ENCODE measurements at regions not wholly inside any gene's neighbourhood (a gene's known extent, or its start where the extent isn't known, plus 50 kb on each side); places are given as distances from the start of the nearest gene placed in this dataset.

DNA sequence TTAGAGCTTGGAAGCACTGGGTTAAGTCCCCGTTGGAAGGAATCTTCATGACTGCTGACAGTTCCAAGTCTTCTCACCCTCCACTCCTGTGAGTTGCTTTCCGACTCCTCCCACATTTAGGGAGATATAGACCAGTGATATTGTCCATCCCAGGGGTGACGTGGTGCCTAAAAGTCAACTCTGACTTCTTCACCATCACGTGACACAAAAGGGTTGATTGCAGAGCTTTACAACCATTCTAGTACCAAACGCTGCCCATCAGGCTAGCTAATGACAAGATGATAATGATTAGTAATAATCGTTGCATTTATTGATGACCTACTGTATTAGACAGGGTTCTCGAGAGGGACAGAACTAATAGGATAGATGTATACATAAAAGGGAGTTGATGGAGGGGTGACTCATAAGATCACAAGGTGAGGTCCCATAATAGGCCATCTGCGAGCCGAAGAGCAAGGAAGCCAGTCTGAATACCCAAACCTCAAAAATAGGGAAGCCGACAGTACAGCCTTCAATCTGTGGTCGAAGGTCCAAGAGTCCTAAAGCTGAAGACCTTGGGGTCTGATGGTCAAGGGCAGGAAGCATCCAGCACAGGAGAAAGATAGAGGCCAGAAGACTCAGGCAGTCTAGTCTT lies 85.3 kb upstream of the CARD11 start:
- Mint-ChIP-seq H3K4me3 (no peak overlapping the region), H3K4me1 (peaks cover 10 to 16% of the 10 kb centered on the region in 2 donors), H3K27me3 (ENCODE audit: low read depth in 2 of 2) (no peaks in the 10 kb centered on the region), H3K27ac (no peak overlapping the region), H3K36me3 (peaks cover 7% of the 10 kb centered on the region), H3K9me3 (peaks cover 0 to 3% of the 10 kb centered on the region in 2 donors)
- no peaks in the 10 kb centered on the region for H3K9me3 ChIP-seq (ENCODE audit: control insufficient read depth, insufficient read depth, low read length)
- intact Hi-C loops (cut with micrococcal nuclease) = no loop called here
- 77% methylated on average over 11 of the region's 11 CpGs for WGBS (ENCODE audit: insufficient coverage)
- no peak for DNase-seq
- ATAC-seq = no peak
- no peaks in the 10 kb centered on the region for H3K36me3 ChIP-seq (ENCODE audit: control insufficient read depth, insufficient read depth, low read length)
- no peaks in the 10 kb centered on the region for H3K4me1 ChIP-seq (ENCODE audit: control insufficient read depth, insufficient read depth, low read length)
- TF ChIP-seq, protein P1, sequence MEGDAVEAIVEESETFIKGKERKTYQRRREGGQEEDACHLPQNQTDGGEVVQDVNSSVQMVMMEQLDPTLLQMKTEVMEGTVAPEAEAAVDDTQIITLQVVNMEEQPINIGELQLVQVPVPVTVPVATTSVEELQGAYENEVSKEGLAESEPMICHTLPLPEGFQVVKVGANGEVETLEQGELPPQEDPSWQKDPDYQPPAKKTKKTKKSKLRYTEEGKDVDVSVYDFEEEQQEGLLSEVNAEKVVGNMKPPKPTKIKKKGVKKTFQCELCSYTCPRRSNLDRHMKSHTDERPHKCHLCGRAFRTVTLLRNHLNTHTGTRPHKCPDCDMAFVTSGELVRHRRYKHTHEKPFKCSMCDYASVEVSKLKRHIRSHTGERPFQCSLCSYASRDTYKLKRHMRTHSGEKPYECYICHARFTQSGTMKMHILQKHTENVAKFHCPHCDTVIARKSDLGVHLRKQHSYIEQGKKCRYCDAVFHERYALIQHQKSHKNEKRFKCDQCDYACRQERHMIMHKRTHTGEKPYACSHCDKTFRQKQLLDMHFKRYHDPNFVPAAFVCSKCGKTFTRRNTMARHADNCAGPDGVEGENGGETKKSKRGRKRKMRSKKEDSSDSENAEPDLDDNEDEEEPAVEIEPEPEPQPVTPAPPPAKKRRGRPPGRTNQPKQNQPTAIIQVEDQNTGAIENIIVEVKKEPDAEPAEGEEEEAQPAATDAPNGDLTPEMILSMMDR (IDR thresholded peaks at IDR 0.05) = no peak
- H3K27ac ChIP-seq (ENCODE audit: low read length) = no peak overlapping the region
- H3K4me3 ChIP-seq (ENCODE audit: low read length) = no peak overlapping the region
- no peaks in the 10 kb centered on the region for H3K27me3 ChIP-seq (ENCODE audit: control insufficient read depth, insufficient read depth, low read length)

DNA sequence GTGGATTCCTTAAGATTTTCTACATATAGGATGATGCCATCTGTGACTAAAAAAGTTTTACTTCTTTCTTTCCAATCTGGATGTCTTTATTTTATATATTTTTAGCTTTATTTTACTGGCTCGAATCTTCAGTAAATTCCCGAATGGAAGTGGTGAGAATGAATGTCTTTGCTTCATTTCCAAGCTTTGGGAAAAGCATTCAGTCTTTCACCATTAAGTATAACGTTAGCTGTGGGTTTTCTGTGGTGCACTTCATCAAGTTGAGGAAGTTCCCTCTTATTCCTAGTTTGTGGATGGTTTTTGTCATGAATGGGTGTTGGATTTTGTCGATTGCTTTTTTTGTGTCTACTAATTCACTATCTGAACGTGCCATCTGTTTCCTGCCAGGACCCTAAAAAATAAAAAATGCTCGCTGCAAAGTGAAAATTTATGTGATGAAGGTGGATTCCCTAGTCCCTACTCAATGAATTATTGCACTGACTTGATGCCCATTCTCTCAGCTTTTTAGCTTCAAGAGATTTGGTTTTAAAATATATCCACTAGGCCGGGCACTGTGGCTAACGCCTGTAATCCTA lies 90.2 kb upstream of the CARD11 start:
- Mint-ChIP-seq H3K36me3 (no peaks in the 10 kb centered on the region), H3K4me3 (no peak overlapping the region), H3K9me3 (no peaks in the 10 kb centered on the region), H3K27me3 (ENCODE audit: low read depth in 2 of 2) (no peaks in the 10 kb centered on the region), H3K4me1 (peaks cover 8% of the 10 kb centered on the region in 2 donors), H3K27ac (no peak overlapping the region)
- TF ChIP-seq, protein P1 (IDR thresholded peaks at IDR 0.05) = no peak
- WGBS (ENCODE audit: insufficient coverage) = 39% methylated on average over 8 of the region's 8 CpGs
- H3K9me3 ChIP-seq (ENCODE audit: control insufficient read depth, insufficient read depth, low read length) = no peaks in the 10 kb centered on the region
- H3K27me3 ChIP-seq (ENCODE audit: control insufficient read depth, insufficient read depth, low read length) = no peaks in the 10 kb centered on the region
- no peak overlapping the region for H3K4me3 ChIP-seq (ENCODE audit: low read length)
- H3K36me3 ChIP-seq (ENCODE audit: control insufficient read depth, insufficient read depth, low read length) = no peaks in the 10 kb centered on the region
- DNase-seq (no peak), ATAC-seq (no peak)
- intact Hi-C loops (cut with micrococcal nuclease) = no loop called here
- no peaks in the 10 kb centered on the region for H3K4me1 ChIP-seq (ENCODE audit: control insufficient read depth, insufficient read depth, low read length)
- H3K27ac ChIP-seq (ENCODE audit: low read length) = no peak overlapping the region

DNA sequence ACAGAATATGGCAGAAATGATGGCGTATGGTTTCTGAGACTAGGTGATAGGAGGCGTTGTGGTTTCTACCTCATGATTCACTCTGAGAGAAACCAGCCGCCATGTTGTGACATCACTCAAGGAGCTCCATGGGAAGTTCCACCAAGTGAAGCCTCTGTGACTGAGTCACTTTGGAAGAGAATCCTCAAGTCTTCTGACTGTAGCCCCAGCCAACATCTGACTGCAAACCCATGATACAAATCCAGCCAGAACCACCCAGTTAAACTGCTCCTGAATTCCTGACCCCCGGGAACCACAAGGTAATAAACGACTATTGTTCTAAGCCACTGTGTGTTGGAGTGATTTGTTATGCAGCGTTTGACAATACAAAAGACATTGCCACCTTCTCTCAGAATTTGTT lies 91.1 kb upstream of the CARD11 start:
- H3K9me3 Mint-ChIP-seq = no peaks in the 10 kb centered on the region
- H3K4me3 Mint-ChIP-seq = no peak overlapping the region
- ATAC-seq = no peak
- H3K27ac Mint-ChIP-seq = no peak overlapping the region
- H3K36me3 Mint-ChIP-seq = no peaks in the 10 kb centered on the region
- H3K4me1 Mint-ChIP-seq = peaks cover 0 to 6% of the 10 kb centered on the region in 2 donors
- no peaks in the 10 kb centered on the region for H3K4me1 ChIP-seq (ENCODE audit: control insufficient read depth, insufficient read depth, low read length)
- intact Hi-C loops (cut with micrococcal nuclease) = no loop called here
- WGBS (ENCODE audit: insufficient coverage) = 83% methylated on average over 3 of the region's 6 CpGs
- H3K9me3 ChIP-seq (ENCODE audit: control insufficient read depth, insufficient read depth, low read length) = no peaks in the 10 kb centered on the region
- no peaks in the 10 kb centered on the region for H3K27me3 ChIP-seq (ENCODE audit: control insufficient read depth, insufficient read depth, low read length)
- H3K4me3 ChIP-seq (ENCODE audit: low read length) = no peak overlapping the region
- no peaks in the 10 kb centered on the region for H3K27me3 Mint-ChIP-seq (ENCODE audit: low read depth in 2 of 2)
- no peak for DNase-seq
- H3K36me3 ChIP-seq (ENCODE audit: control insufficient read depth, insufficient read depth, low read length) = no peaks in the 10 kb centered on the region
- TF ChIP-seq, protein P1 (IDR thresholded peaks at IDR 0.05) = no peak
- no peak overlapping the region for H3K27ac ChIP-seq (ENCODE audit: low read length)

DNA sequence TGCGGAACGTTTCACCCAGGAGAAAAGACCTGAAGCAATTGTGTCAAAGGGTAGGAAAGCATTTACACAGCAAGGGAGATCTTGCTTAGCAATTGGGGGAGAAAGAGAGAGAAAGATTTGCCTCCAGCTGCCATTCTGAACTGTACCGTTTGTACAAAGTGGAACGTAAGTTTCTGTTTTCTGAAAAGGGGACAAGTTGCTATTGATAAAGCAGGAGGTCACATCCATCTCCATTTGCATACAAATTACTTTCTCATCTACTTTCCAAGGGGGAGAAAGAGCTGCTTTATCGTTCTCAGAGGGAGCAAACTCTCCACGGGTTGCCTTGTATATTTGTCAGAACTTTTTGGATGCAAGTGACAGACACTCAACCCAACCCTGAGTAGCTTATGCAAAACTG lies 92.0 kb upstream of the CARD11 start:
- ATAC-seq (no peak), DNase-seq (no peak)
- TF ChIP-seq, protein P1 (IDR thresholded peaks at IDR 0.05) = no peak
- Histone ChIP-seq H3K36me3 (ENCODE audit: control insufficient read depth, insufficient read depth, low read length) (no peaks in the 10 kb centered on the region), H3K4me3 (ENCODE audit: low read length) (no peak overlapping the region), H3K4me1 (ENCODE audit: control insufficient read depth, insufficient read depth, low read length) (no peaks in the 10 kb centered on the region), H3K9me3 (ENCODE audit: control insufficient read depth, insufficient read depth, low read length) (no peaks in the 10 kb centered on the region), H3K27me3 (ENCODE audit: control insufficient read depth, insufficient read depth, low read length) (no peaks in the 10 kb centered on the region), H3K27ac (ENCODE audit: low read length) (no peak overlapping the region)
- Mint-ChIP-seq H3K9me3 (no peaks in the 10 kb centered on the region), H3K27ac (no peak overlapping the region), H3K27me3 (ENCODE audit: low read depth in 2 of 2) (no peaks in the 10 kb centered on the region), H3K4me3 (no peak overlapping the region), H3K4me1 (peaks cover 0 to 5% of the 10 kb centered on the region in 2 donors), H3K36me3 (no peaks in the 10 kb centered on the region)
- intact Hi-C loops (cut with micrococcal nuclease) = no loop called here
- 87% methylated on average over 6 of the region's 6 CpGs for WGBS (ENCODE audit: insufficient coverage)

Data from natural killer cell (primary cell).